ENCODE measurements at regions not wholly inside any gene's neighbourhood (a gene's known extent, or its start where the extent isn't known, plus 50 kb on each side); places are given as distances from the start of the nearest gene placed in this dataset.
A peak's percentile ranks its signal among the peaks of the same experiment; 100 is the strongest.

DNA sequence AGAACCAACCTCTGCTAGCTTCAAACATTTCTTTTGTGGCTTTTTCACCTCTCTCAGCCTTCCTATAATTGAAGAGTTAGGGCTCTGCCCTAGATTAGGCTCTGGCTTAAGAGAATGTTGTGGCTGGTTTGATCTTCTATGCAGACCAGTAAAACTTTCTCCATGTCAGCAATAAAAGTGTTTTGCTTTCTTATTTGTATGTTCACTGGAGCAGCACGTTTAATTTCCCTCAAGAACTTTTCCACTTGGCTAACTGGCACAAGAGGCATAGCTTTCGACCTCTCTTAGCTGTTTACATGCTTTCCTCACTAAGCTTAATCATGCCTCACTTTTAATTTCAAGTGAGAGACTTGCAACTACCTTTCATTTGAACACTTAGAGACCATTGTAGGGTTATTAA, 964.7 kb downstream of the ROBO2 start:
- H3K4me3 ChIP-seq (ENCODE audit: low read length): no peak overlapping the region
- no peaks in the 10 kb centered on the region for H3K27me3 ChIP-seq (ENCODE audit: insufficient read depth, low read length)
- H3K4me1 ChIP-seq (ENCODE audit: insufficient read depth, low read length): no peaks in the 10 kb centered on the region
- H3K9ac ChIP-seq (ENCODE audit: low read depth, low read length): no peak overlapping the region
- no peak overlapping the region for H3K27ac ChIP-seq (ENCODE audit: low read length)
- no peaks in the 10 kb centered on the region for H3K36me3 ChIP-seq (ENCODE audit: insufficient read depth, low read depth, low read length)
- H3K9me3 ChIP-seq (ENCODE audit: insufficient read depth, low read depth, low read length): peaks cover 4% of the 10 kb centered on the region

DNA sequence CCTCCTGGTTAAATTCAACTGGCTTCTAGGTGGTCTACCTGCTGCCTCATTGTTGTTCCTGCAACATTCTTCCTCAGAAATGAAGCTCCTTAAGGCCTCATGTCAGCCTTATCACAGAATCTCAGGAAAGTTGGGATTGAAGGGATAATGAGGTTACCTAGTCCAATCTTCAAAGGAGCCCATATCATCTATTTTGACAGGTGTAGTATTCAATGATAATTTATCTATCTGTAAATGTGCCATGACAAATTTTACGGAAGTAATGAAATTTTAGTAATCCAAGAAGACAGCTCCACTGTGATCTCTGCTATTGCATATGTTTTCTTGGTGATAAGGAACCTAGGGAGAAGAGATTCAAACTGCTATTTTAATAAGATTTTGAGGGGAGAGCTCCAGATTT, 973.8 kb downstream of the ROBO2 start:
- H3K4me3 ChIP-seq (ENCODE audit: low read length): no peak overlapping the region
- no peaks in the 10 kb centered on the region for H3K27me3 ChIP-seq (ENCODE audit: insufficient read depth, low read length)

DNA sequence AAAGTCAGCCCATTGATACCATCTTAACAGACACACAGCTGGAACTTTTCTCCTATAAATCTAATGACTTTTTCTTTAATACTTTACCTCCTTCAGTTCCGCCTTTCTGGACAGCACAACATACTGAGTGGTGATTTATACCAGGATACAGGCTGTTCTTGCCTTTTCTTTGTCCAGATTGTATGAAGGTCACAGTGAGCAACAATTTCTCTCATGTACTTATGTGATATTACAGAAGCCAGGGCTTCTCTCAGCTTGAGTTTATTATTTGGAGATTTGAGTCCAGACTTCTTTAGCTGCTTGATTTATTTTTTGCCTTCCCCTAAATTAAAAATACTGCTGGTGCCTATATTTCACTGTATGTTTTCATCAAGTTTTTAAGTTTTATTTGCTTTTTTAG, 976.0 kb downstream of the ROBO2 start:
- Histone ChIP-seq H3K27me3 (ENCODE audit: insufficient read depth, low read length) (no peaks in the 10 kb centered on the region), H3K27ac (ENCODE audit: low read length) (no peak overlapping the region), H3K4me1 (ENCODE audit: insufficient read depth, low read length) (no peaks in the 10 kb centered on the region), H3K36me3 (ENCODE audit: insufficient read depth, low read depth, low read length) (no peaks in the 10 kb centered on the region), H3K9me3 (ENCODE audit: insufficient read depth, low read depth, low read length) (peaks cover 6% of the 10 kb centered on the region; the same call in 1 of the 2 replicates), H3K9ac (ENCODE audit: low read depth, low read length) (no peak overlapping the region), H3K4me3 (ENCODE audit: low read length) (no peak overlapping the region)

More for the DNA sequence above, 973.8 kb downstream of the ROBO2 start:
- no peak overlapping the region for H3K9ac ChIP-seq (ENCODE audit: low read depth, low read length)
- H3K27ac ChIP-seq (ENCODE audit: low read length): no peak overlapping the region
- no peaks in the 10 kb centered on the region for H3K4me1 ChIP-seq (ENCODE audit: insufficient read depth, low read length)
- H3K9me3 ChIP-seq (ENCODE audit: insufficient read depth, low read depth, low read length): peaks cover 6% of the 10 kb centered on the region; the same call in 1 of the 2 replicates
- H3K36me3 ChIP-seq (ENCODE audit: insufficient read depth, low read depth, low read length): no peaks in the 10 kb centered on the region

DNA sequence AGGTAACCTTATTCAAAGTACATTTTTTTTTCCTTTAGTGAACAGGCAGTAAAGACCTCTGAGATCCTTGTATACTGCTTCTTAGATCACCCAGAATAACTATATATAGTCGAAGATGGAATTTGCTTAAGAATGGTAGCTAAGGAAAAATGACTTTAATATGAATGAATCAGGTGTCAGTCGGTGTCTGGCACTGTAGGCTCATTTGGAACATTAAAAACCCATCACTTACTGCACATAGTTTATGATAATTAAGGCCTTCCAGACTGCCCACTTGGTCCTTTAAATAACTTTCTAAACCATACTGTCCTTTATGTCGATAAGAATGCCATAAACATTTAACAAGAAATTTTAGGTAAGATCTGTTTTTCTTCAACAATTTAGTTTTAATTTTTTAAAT, 981.8 kb downstream of the ROBO2 start:
- no peak overlapping the region for H3K4me3 ChIP-seq (ENCODE audit: low read length)
- H3K27ac ChIP-seq (ENCODE audit: low read length): no peak overlapping the region
- H3K9ac ChIP-seq (ENCODE audit: low read depth, low read length): no peak overlapping the region
- H3K36me3 ChIP-seq (ENCODE audit: insufficient read depth, low read depth, low read length): no peaks in the 10 kb centered on the region
- H3K9me3 ChIP-seq (ENCODE audit: insufficient read depth, low read depth, low read length): no peaks in the 10 kb centered on the region
- H3K4me1 ChIP-seq (ENCODE audit: insufficient read depth, low read length): no peaks in the 10 kb centered on the region
- H3K27me3 ChIP-seq (ENCODE audit: insufficient read depth, low read length): no peaks in the 10 kb centered on the region

DNA sequence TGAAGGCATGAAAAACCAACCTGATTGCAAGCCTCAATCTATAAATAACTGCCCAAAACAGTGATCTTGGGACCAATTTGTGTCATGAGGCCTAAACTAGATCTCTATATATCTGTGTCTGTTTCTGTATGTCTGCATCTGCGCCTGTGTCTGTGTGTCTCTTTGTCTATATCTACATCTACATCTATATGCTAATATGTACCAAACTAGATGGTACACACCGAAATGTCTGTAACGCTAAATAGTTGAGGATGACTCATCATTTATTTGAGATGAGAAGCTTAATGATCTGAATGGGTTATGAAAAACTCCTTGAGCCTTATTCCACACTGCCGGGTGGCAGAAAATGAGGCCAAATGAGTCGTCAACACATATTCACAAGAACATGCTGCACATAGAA, 982.3 kb downstream of the ROBO2 start:
- Histone ChIP-seq H3K9me3 (ENCODE audit: insufficient read depth, low read depth, low read length) (no peaks in the 10 kb centered on the region), H3K9ac (ENCODE audit: low read depth, low read length) (no peak overlapping the region), H3K27ac (ENCODE audit: low read length) (no peak overlapping the region), H3K4me1 (ENCODE audit: insufficient read depth, low read length) (no peaks in the 10 kb centered on the region), H3K27me3 (ENCODE audit: insufficient read depth, low read length) (no peaks in the 10 kb centered on the region), H3K36me3 (ENCODE audit: insufficient read depth, low read depth, low read length) (no peaks in the 10 kb centered on the region), H3K4me3 (ENCODE audit: low read length) (no peak overlapping the region)

DNA sequence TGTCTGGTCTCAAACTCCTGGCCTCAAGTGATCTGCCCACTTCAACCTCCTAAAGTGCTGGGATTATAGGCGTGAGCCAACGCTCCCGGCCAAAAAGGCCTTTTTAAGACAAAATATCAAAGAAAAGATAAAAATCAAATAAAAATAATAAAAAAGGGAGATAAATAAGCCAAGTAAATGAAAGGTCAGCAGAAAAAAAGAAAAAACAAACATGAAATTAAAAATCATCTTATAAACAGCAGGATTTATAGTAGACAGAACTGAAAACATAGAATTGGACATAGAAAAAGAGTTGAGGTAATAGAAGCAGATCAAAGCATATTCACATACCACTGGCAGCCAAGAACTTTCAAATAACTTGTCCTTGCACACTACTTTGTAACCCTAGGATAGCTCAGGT, 983.4 kb downstream of the ROBO2 start:
- no peak overlapping the region for H3K27ac ChIP-seq (ENCODE audit: low read length)
- H3K4me1 ChIP-seq (ENCODE audit: insufficient read depth, low read length): no peaks in the 10 kb centered on the region
- H3K36me3 ChIP-seq (ENCODE audit: insufficient read depth, low read depth, low read length): no peaks in the 10 kb centered on the region
- H3K9me3 ChIP-seq (ENCODE audit: insufficient read depth, low read depth, low read length): no peaks in the 10 kb centered on the region
- no peaks in the 10 kb centered on the region for H3K27me3 ChIP-seq (ENCODE audit: insufficient read depth, low read length)
- no peak overlapping the region for H3K9ac ChIP-seq (ENCODE audit: low read depth, low read length)
- H3K4me3 ChIP-seq (ENCODE audit: low read length): no peak overlapping the region

DNA sequence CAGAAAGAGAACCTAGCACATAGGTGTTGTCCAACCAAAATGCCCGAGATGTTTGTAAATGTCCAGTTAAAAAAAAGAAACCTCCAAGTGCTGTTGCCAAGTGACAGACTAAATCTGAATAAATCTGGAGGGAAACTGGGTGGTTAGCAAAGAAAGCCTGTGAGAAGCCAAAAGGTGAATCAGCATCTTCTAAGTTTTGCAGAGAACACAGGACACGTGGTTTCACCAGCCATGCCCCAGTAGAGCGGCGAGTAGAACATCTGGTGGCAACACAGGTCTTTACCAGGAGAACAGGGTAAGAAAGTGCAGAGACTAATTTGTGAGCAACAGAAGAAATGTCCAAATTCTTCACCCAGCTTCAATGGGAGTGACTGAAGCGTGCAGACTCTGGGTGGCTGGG, 986.0 kb downstream of the ROBO2 start:
- Histone ChIP-seq H3K27me3 (ENCODE audit: insufficient read depth, low read length) (no peaks in the 10 kb centered on the region), H3K27ac (ENCODE audit: low read length) (no peak overlapping the region), H3K36me3 (ENCODE audit: insufficient read depth, low read depth, low read length) (no peaks in the 10 kb centered on the region), H3K4me3 (ENCODE audit: low read length) (no peak overlapping the region), H3K9me3 (ENCODE audit: insufficient read depth, low read depth, low read length) (no peaks in the 10 kb centered on the region), H3K9ac (ENCODE audit: low read depth, low read length) (no peak overlapping the region), H3K4me1 (ENCODE audit: insufficient read depth, low read length) (no peaks in the 10 kb centered on the region)

DNA sequence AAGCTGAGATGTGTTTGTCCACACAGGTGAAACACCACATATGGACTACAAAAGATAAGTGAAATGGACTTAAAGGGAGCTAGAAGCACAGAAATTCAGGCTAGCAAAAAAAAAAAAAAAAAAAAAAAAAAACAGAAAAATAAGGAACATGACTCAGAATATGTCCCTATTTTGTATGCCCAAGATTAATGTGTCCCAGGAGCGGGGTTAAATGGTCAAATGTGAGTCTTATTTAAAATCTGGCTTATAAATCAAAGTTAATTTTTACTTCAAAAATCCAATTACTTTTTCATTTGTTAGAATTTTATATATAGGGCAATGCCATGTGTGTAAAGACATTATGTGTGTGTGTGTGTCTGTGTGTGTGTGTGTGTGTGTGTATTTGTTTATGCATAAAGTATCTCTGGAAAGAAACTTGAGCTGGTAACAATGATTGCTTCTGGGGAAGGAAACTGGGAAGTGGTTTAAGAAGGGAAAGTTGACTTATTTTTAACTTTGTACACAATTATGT, 986.5 kb downstream of the ROBO2 start:
- Histone ChIP-seq H3K9me3 (ENCODE audit: insufficient read depth, low read depth, low read length) (no peaks in the 10 kb centered on the region), H3K27me3 (ENCODE audit: insufficient read depth, low read length) (no peaks in the 10 kb centered on the region), H3K27ac (ENCODE audit: low read length) (no peak overlapping the region), H3K4me1 (ENCODE audit: insufficient read depth, low read length) (no peaks in the 10 kb centered on the region), H3K9ac (ENCODE audit: low read depth, low read length) (no peak overlapping the region), H3K4me3 (ENCODE audit: low read length) (no peak overlapping the region), H3K36me3 (ENCODE audit: insufficient read depth, low read depth, low read length) (no peaks in the 10 kb centered on the region)

DNA sequence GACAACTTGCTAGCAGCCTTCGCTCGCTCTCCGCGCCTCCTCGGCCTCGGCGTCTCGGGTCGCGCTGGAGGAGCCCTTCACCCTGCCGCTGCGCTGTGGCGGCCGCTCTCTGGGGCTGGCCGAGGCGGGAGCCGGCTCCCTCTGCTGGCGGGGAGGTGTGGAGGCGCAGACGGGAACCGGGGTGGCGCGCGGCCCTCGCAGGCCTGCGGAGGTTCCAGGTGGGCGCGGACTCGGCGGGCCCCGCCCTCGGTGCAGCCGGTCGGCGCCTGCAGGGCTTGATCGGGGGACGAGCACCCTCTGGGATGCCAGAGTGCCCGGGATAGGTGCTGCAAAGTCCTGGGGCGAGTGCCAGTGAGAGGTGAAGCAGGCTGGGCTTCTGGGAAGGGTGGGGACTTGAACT, 989.9 kb downstream of the ROBO2 start:
- Histone ChIP-seq H3K27me3 (ENCODE audit: insufficient read depth, low read length) (no peaks in the 10 kb centered on the region), H3K4me1 (ENCODE audit: insufficient read depth, low read length) (no peaks in the 10 kb centered on the region; the same call in 1 of the 2 replicates), H3K36me3 (ENCODE audit: insufficient read depth, low read depth, low read length) (no peaks in the 10 kb centered on the region), H3K9me3 (ENCODE audit: insufficient read depth, low read depth, low read length) (no peaks in the 10 kb centered on the region), H3K9ac (ENCODE audit: low read depth, low read length) (no peak overlapping the region), H3K4me3 (ENCODE audit: low read length) (no peak overlapping the region), H3K27ac (ENCODE audit: low read length) (no peak overlapping the region)

DNA sequence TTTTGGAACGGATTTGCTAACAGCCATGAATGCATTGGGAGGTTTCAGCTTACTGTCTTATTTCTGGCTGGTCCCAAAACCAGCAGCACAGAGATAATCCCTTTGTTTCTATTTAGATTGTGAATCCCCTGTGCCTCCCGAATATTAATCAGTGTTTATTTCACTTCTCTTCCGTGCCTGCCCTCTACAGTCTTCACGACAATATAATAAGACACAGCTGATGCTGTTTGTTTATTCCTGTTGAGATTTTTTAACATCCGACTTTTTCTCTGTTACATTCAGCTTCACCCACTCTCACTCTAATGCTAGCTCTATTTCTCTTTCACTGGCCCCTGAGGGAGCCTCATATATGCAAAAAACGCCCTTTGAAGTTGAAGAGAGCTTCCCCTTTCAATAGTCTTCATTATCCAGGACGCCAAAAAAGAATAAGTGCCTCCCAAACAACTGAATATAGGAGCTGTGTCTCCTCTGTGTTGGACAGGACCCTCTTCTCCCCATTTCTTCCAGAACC, 995.3 kb downstream of the ROBO2 start:
- H3K27me3 ChIP-seq (ENCODE audit: insufficient read depth, low read length): no peaks in the 10 kb centered on the region
- no peaks in the 10 kb centered on the region for H3K36me3 ChIP-seq (ENCODE audit: insufficient read depth, low read depth, low read length)
- peaks cover 11% of the 10 kb centered on the region; the same call in 1 of the 2 replicates for H3K4me1 ChIP-seq (ENCODE audit: insufficient read depth, low read length)
- H3K9me3 ChIP-seq (ENCODE audit: insufficient read depth, low read depth, low read length): no peaks in the 10 kb centered on the region
- H3K4me3 ChIP-seq (ENCODE audit: low read length): peak overlapping the region; percentile 23; the same call in 1 of the 2 replicates
- no peak overlapping the region for H3K27ac ChIP-seq (ENCODE audit: low read length)
- no peak overlapping the region for H3K9ac ChIP-seq (ENCODE audit: low read depth, low read length)

DNA sequence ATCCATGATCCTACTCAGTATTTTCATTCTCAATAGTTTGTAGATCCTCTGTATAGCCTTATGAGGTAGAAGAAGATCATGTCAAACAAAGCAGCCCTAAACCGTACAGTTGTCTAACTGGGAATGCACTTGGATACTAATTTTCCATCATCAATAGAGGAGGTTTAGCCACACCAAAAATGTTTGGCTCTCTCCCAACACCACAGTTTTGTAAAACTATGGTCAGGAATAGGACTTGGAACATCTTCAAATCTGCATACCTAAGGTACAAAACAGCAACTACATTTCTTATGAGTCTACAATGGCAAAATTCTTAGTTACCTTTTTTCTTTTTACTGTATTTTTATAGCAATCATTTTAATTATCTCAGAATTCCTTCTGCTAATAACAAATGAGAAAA, 1001.6 kb downstream of the ROBO2 start:
- H3K4me1 ChIP-seq (ENCODE audit: insufficient read depth, low read length): 0 out of 2 replicates have a peak, but pooled peaks cover 2% of the 10 kb centered on the region
- H3K4me3 ChIP-seq (ENCODE audit: low read length): no peak overlapping the region
- H3K9me3 ChIP-seq (ENCODE audit: insufficient read depth, low read depth, low read length): no peaks in the 10 kb centered on the region
- no peak overlapping the region for H3K9ac ChIP-seq (ENCODE audit: low read depth, low read length)
- H3K27me3 ChIP-seq (ENCODE audit: insufficient read depth, low read length): no peaks in the 10 kb centered on the region
- H3K36me3 ChIP-seq (ENCODE audit: insufficient read depth, low read depth, low read length): no peaks in the 10 kb centered on the region
- no peak overlapping the region for H3K27ac ChIP-seq (ENCODE audit: low read length)

DNA sequence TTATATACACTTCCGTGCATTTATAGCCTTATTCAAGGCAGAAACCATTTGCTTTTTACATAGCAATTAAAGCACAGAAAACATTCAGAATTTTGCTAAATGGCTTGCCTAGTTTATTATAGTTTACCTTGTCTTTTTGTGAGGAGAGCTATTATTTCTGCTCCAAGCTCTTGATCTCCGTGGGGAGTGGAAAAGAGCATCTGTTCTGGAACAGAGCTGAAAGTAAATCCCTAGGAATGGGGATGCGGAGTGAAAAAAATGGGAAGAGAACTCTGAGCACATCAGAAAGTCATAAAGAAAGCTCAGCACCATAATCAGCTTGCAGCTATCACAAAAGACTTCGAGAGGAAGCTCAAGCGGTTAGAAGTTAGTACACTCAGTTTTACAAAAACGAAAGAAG, 1006.7 kb downstream of the ROBO2 start:
- H3K4me1 ChIP-seq (ENCODE audit: insufficient read depth, low read length): 0 out of 2 replicates have a peak, but pooled peaks cover 5% of the 10 kb centered on the region

More for the DNA sequence above, 1006.7 kb downstream of the ROBO2 start:
- no peak overlapping the region for H3K4me3 ChIP-seq (ENCODE audit: low read length)
- H3K27ac ChIP-seq (ENCODE audit: low read length): no peak overlapping the region
- no peaks in the 10 kb centered on the region for H3K27me3 ChIP-seq (ENCODE audit: insufficient read depth, low read length)
- no peak overlapping the region for H3K9ac ChIP-seq (ENCODE audit: low read depth, low read length)
- H3K36me3 ChIP-seq (ENCODE audit: insufficient read depth, low read depth, low read length): no peaks in the 10 kb centered on the region
- no peaks in the 10 kb centered on the region for H3K9me3 ChIP-seq (ENCODE audit: insufficient read depth, low read depth, low read length)

All from iPS-20b (cell line).